ENCODE measurements at regions not wholly inside any gene's neighbourhood (a gene's known extent, or its start where the extent isn't known, plus 50 kb on each side); places are given as distances from the start of the nearest gene placed in this dataset.

- no peak for TF ChIP-seq POLR2A (IDR thresholded peaks at IDR 0.05; ENCODE audit: borderline replicate concordance, extremely low read depth, insufficient read depth, insufficient read length)
- no peak for TF ChIP-seq CTCF (IDR thresholded peaks at IDR 0.05 in 2 of 3, conservative IDR thresholded peaks at IDR 0.05 in 1 of 3; ENCODE audit: borderline replicate concordance in 1 of 3, insufficient read depth in 1 of 3, low read depth in 2 of 3, low read length in 2 of 3)
- no peak for TF ChIP-seq ZNF274 (IDR thresholded peaks at IDR 0.05; ENCODE audit: low read depth, low read length)
- TF ChIP-seq SP1 (IDR thresholded peaks at IDR 0.05; ENCODE audit: low read depth) = no peak
- no peak for TF ChIP-seq CEBPB (IDR thresholded peaks at IDR 0.05; ENCODE audit: low read depth)
- TF ChIP-seq POLR2AphosphoS5 (IDR thresholded peaks at IDR 0.05; ENCODE audit: low read depth, low read length) = no peak
- no peak for TF ChIP-seq ZBTB33 (IDR thresholded peaks at IDR 0.05; ENCODE audit: extremely low read depth, insufficient replicate concordance, low read length)
- TF ChIP-seq EZH2phosphoT487 (IDR thresholded peaks at IDR 0.05; ENCODE audit: borderline replicate concordance) = no peak
- TF ChIP-seq SRF (IDR thresholded peaks at IDR 0.05; ENCODE audit: low read depth) = no peak
- no peak for TF ChIP-seq ATF3 (IDR thresholded peaks at IDR 0.05)
- TF ChIP-seq REST (IDR thresholded peaks at IDR 0.05; ENCODE audit: low read depth) = no peak
- no peak for TF ChIP-seq ZFX (IDR thresholded peaks at IDR 0.05)
- no peak for TF ChIP-seq EZH2 (IDR thresholded peaks at IDR 0.05)
- TF ChIP-seq SIN3A (IDR thresholded peaks at IDR 0.05; ENCODE audit: low read depth) = no peak
Measured at GRCh38 chr2:23073671-23074070, 311.3 kb upstream of the KLHL29 start.
